Neural crest cell (in vitro differentiated cells): ENCODE measurements at regions not wholly inside any gene's neighbourhood (a gene's known extent, or its start where the extent isn't known, plus 50 kb on each side); places are given as distances from the start of the nearest gene placed in this dataset.

Source experiments
- DNase-seq: peaks from one replicate; pipeline ENCODE4 v3.0.0; 2021; ENCODE audit warnings: low read depth, mixed read lengths, low spot score
- H3K27ac Mint-ChIP-seq: one replicate; pipeline ENCODE4 v1.8.0; 2021; ENCODE audit warnings: mild to moderate bottlenecking, mixed read lengths; ENCODE audit not compliant: unreplicated experiment
- H3K27me3 Mint-ChIP-seq: 2 replicates; pipeline ENCODE4 v1.8.0; 2021; ENCODE audit warnings: low read depth, mild to moderate bottlenecking, mixed read lengths
- H3K36me3 Mint-ChIP-seq: 2 replicates; pipeline ENCODE4 v1.8.0; 2021; ENCODE audit warnings: low read depth, mild to moderate bottlenecking, mixed read lengths
- H3K4me1 Mint-ChIP-seq: 2 replicates; pipeline ENCODE4 v1.8.0; 2021; ENCODE audit warnings: mixed read lengths
- H3K4me3 Mint-ChIP-seq: one replicate; pipeline ENCODE4 v1.8.0; 2021; ENCODE audit warnings: mild to moderate bottlenecking, mixed read lengths
- H3K9me3 Mint-ChIP-seq: 2 replicates; pipeline ENCODE4 v1.8.0; 2021; ENCODE audit warnings: mixed read lengths
- TF ChIP-seq, protein P1 (sequence below): fragments of 200-600 bp; sonication (generic); conservative IDR thresholded peaks from 2 replicates; pipeline ENCODE4 v1.5.0; 2021; ENCODE audit warnings: antibody characterized with exemption, mild to moderate bottlenecking

DNA sequence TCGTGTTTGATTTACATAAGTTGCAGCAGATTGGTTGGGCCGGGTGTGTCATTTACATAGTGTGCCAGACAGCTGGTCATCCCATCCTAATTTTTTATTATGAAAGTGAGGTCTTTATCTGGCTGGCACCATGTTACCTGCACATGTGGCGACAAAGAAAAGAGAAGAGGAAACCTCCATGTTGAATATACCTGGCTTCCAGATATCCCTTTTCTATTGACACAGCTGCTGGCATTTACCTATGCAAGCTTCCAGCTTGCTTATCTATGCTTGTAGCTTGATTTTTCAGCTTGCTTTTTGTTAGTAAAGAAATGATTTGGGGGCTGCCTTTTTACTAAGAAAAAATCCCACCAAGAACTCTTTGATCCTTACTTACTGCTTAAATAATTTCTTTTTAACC, 681.3 kb upstream of the SLITRK1 start:
- Mint-ChIP-seq H3K4me3 (no peak overlapping the region), H3K4me1 (no peaks in the 10 kb centered on the region), H3K27me3 (no peaks in the 10 kb centered on the region), H3K36me3 (peaks cover 5% of the 10 kb centered on the region), H3K27ac (no peak overlapping the region), H3K9me3 (peaks cover 12% of the 10 kb centered on the region)
- no peak for DNase-seq
- TF ChIP-seq, protein P1, sequence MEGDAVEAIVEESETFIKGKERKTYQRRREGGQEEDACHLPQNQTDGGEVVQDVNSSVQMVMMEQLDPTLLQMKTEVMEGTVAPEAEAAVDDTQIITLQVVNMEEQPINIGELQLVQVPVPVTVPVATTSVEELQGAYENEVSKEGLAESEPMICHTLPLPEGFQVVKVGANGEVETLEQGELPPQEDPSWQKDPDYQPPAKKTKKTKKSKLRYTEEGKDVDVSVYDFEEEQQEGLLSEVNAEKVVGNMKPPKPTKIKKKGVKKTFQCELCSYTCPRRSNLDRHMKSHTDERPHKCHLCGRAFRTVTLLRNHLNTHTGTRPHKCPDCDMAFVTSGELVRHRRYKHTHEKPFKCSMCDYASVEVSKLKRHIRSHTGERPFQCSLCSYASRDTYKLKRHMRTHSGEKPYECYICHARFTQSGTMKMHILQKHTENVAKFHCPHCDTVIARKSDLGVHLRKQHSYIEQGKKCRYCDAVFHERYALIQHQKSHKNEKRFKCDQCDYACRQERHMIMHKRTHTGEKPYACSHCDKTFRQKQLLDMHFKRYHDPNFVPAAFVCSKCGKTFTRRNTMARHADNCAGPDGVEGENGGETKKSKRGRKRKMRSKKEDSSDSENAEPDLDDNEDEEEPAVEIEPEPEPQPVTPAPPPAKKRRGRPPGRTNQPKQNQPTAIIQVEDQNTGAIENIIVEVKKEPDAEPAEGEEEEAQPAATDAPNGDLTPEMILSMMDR: no peak

DNA sequence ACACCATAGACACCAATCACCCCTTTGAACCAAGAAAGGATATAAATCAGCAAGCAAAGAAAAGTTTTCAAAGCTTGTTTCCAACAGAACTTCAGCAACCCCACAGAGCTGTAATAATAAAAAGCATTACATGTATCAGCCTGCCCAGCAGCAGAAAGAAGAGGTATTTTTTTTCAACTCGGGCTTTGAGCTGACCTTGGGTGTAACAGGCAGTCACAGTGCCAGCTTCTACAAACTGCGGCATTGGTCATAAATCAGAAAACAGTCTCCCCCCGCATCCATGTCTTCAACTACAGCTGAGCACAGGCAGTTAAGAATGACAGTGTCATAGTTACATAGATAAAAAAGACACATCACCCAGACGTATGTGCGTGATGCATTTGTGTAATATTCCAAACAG, 671.0 kb upstream of the SLITRK1 start:
- TF ChIP-seq, protein P1: no peak
- H3K36me3 Mint-ChIP-seq: no peaks in the 10 kb centered on the region
- peaks cover 6% of the 10 kb centered on the region for H3K4me1 Mint-ChIP-seq
- H3K9me3 Mint-ChIP-seq: peaks cover 7% of the 10 kb centered on the region
- DNase-seq: no peak
- no peaks in the 10 kb centered on the region for H3K27me3 Mint-ChIP-seq
- H3K27ac Mint-ChIP-seq: no peak overlapping the region
- no peak overlapping the region for H3K4me3 Mint-ChIP-seq

DNA sequence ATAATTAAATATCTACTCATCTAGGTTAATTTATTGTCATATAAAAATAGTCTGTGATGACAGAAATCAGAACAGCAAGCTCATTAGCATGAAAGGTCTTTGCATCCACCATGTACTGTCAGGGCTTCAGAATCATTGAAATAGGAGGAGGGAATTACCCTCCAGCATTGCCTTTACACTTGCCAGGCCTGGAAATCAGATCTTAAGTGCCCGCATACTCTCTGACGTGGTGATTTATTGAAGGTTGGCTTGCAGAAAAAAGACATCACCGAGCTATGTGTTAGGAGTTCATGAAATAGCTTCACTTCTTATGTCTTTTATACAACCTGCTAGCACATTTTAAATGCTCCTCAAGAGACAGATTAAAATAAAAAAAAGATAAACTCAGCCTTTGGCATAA, 661.7 kb upstream of the SLITRK1 start:
- DNase-seq: no peak
- H3K4me1 Mint-ChIP-seq: no peaks in the 10 kb centered on the region
- TF ChIP-seq, protein P1: no peak
- no peaks in the 10 kb centered on the region for H3K27me3 Mint-ChIP-seq
- no peak overlapping the region for H3K4me3 Mint-ChIP-seq
- peaks cover 6% of the 10 kb centered on the region for H3K9me3 Mint-ChIP-seq
- no peaks in the 10 kb centered on the region for H3K36me3 Mint-ChIP-seq
- no peak overlapping the region for H3K27ac Mint-ChIP-seq

DNA sequence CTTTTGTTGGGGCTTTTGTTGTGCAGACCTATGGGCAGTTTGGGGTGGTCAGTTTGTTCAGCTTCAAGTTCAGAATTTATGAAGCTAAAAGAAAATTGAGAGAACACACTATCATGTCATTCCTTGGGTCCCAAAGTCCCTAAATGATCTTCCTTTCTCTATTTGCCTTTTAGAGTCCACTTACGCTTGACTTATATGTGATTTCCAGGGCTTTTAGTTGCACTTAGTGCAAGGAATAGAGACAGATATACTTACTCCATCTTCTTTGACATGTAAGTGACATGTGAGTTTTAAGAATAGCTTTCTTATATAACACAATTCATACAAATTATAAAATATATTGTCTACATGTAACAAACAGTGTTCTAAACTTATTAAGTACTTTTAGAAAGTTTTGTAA, 660.1 kb upstream of the SLITRK1 start:
- H3K4me1 Mint-ChIP-seq: no peaks in the 10 kb centered on the region
- TF ChIP-seq, protein P1: no peak
- peaks cover 6% of the 10 kb centered on the region for H3K9me3 Mint-ChIP-seq
- no peaks in the 10 kb centered on the region for H3K36me3 Mint-ChIP-seq
- no peaks in the 10 kb centered on the region for H3K27me3 Mint-ChIP-seq
- H3K4me3 Mint-ChIP-seq: no peak overlapping the region
- no peak for DNase-seq
- H3K27ac Mint-ChIP-seq: no peak overlapping the region

DNA sequence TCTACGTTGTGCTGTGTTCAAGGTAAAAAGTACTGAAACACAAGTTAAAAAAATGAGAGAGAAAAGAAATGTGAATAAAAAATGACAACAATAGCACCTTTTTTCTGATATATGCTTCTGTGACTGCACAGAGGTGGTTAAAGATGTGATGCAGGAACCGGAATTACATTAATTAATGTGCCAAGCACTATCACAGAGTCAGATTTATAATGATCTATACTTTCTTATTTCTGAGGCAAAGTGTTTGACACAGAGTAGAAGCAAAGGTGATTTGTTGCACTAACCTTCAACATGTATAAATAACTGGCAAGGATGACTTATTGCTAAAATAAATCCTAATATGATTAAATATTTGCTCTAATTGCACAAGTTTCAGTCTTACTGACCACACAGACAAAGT, 654.6 kb upstream of the SLITRK1 start:
- no peaks in the 10 kb centered on the region for H3K36me3 Mint-ChIP-seq
- no peak overlapping the region for H3K4me3 Mint-ChIP-seq
- TF ChIP-seq, protein P1: no peak
- no peaks in the 10 kb centered on the region for H3K9me3 Mint-ChIP-seq
- H3K27ac Mint-ChIP-seq: no peak overlapping the region
- no peak for DNase-seq
- no peaks in the 10 kb centered on the region for H3K27me3 Mint-ChIP-seq
- H3K4me1 Mint-ChIP-seq: no peaks in the 10 kb centered on the region
